ENCODE measurements at regions not wholly inside any gene's neighbourhood (a gene's known extent, or its start where the extent isn't known, plus 50 kb on each side); places are given as distances from the start of the nearest gene placed in this dataset.

DNA sequence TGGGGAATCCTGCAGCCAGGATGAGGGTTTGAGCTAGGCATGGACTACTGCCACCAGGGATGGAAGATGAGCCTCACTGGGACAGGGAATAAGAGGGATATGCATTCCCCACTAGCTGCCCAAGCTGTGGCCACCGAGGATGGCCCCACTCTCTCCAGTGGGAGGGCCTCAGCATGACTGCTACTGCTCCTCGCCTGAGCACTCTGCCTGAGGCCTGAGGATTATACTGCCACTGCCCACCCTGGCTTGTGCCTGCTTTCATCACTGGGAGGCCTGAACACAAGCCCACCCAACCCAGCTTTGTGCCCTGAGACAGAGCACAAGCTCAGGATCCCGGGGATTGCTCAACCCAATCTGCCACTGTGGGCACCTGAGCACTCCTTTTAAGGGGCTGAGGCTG is 425.6 kb downstream of the RASEF start:
- no peak for DNase-seq (ENCODE audit: low spot score)

DNA sequence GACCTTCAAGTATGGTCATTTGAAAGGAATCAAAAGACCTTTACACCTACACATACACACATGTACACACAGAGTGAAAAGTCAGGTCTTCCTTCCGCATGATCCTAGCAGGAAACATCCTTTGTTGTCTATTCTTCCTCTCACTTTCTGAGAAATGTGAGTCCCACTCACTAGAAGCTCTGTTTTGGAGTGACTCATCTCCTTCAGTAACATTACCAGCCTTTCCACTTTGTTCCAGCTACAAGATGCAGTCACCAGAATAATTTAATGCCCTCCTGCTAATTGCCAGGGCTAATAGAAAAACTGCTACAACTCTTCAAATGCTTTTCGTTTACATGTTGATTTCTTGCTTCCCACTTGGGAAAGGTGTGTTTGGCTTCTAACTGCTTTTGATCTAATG is 417.3 kb downstream of the RASEF start:
- no peak for DNase-seq (ENCODE audit: low spot score)

DNA sequence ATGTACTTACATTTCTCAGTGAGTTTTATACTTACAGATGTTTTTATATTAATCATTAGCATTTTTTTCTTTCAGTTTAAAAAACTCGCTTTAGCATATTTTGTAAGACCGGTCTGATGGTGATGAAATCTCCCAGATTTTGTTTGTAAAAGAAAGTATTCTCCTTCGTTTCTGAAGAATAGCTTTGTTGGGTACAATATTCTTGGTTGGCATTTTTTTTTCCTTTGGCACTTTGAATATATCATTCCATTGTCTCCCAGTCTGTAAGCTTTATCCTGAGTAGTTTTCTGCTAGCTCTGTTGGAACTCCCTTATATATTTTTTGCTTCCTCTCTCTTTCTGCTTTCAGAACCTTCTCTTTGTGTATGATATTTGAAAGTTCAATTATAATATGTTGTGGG is 412.6 kb downstream of the RASEF start:
- no peak for DNase-seq (ENCODE audit: low spot score)

DNA sequence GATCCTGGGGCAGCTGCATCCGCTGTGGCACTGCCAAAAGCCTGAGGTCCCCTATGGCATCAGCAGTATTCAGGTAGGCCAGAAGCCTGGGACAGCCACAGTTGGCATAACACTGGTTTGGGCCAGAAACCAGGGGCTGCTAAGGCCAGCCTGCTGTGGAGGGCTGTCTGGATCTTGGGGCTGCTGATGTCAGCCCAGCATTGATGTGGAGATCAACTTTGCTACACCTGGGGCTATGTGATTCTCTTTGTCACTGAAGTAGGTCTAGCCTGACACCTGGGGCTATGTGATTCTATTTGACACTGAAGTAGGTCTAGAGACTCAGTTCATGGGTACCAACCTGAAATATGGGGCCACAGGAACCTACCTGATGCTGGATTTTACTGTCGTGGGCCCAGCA is 411.5 kb downstream of the RASEF start:
- DNase-seq (ENCODE audit: low spot score), result no peak

DNA sequence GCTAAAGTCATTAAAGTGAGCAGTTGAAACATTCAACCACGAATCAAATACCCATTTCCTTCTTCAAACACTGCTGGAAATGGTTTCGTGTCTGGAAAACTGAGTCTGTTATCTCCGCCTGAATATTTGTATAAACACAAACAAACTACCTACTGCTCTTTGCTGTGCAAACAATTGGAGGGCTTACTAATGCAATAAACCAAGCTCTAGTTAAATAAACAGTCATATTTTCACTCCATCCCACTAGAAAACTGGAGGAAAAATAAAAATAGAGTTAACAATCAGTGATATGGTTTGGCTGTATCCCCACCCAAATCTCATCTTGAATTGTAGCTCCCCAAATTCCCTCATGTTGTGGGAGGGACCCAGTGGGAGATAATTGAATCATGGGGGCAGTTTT is 397.6 kb downstream of the RASEF start:
- no peak for DNase-seq (ENCODE audit: low spot score)

DNA sequence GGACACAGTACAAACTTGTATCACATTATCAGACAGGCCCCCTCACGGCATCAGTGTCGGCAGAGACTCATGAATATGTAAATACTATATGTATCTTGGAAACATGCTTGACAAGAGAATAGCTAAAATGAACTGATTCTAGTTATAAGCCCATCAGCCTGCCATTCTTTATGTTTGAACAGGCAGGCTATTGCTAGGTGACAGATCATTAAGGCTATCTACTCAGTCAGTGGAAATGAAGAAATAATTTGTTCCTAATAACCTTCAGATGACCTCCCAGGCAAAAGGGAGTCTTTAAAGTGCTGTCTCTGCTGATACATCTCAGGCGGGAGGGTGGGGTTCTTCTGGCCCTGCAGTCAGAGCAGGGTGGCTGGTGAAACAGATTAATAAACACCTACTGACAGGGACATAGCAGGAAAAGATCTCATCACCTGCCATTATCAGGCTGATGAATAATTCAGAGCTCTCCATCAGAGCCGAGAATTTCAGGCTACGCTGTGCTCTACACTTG is 394.2 kb downstream of the RASEF start:
- no peak for DNase-seq (ENCODE audit: low spot score)

DNA sequence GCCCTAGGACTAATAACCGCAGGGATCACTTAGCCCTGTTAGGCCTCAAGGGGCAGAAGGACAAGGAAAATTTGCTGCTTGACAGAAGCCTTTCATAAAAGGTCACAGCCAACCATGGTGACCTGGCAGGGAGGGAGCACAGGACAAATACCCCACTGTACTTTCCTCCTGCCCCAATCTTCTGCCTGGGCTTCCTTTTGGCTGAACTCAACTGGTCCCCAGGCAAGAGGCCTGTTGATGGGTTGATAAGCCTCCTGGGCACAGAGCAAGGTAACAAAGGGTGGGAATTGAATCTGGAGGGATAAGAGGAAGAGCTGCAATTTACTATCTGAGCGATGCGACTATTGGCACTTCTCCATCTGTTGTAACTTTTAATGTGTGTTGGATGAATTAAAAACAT is 392.9 kb downstream of the RASEF start:
- no peak for DNase-seq (ENCODE audit: low spot score)

DNA sequence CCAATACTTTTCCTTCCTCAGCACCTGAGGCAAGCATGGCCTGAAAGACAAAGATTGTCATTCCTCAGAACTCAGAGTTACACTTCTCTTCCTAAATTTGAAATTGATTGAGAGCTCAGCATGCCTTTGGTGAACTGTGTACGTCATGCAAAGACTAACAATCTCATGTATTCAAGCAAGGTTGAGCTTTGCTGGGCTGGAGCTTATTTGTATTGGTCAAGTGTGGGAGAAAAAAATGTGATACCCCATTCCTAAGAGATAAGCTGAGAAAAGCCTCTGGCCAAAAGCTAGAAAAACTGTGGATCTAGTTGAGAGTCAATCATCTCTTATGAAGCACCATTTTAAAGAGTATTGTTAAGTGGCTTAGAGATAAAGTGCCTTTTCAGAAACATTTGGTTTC is 392.2 kb downstream of the RASEF start:
- no peak for DNase-seq (ENCODE audit: low spot score)

DNA sequence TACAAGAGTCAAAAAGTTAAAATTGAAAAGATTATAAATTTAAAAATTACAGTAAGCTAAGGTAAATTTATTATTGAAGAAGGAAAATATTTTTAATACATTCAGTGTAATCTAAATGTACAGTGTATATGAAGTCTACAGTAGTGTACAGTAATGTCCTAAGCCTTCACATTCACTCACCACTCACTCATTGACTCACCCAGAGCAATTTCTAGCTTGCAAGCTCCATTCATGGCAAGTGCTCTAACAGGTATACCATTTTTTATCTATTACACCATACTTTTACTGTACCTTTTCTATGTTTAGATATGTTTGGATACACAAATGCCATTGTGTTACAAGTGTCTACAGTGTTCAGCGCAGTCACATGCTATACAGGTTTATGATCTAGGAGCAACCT is 389.7 kb downstream of the RASEF start:
- DNase-seq (ENCODE audit: low spot score), result no peak

DNA sequence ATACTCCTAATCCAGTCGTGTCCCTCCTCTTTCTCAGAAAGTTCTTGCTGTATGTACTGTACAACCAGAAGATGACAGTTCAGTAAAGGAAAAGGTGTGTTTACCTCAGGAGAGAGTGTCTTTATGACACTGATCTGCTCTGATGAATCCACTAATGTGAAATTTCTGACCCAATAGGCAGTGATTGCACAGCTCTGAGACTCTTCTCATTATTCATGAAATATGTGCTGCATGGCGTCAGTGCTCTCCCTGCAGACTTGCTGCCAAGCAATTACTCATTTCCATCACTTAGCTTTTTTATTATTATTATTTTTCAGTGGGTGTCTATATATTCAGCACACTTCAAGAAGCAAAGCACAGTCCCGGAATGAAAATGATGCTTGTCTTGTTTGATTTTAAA is 389.0 kb downstream of the RASEF start:
- DNase-seq (ENCODE audit: low spot score), result no peak

DNA sequence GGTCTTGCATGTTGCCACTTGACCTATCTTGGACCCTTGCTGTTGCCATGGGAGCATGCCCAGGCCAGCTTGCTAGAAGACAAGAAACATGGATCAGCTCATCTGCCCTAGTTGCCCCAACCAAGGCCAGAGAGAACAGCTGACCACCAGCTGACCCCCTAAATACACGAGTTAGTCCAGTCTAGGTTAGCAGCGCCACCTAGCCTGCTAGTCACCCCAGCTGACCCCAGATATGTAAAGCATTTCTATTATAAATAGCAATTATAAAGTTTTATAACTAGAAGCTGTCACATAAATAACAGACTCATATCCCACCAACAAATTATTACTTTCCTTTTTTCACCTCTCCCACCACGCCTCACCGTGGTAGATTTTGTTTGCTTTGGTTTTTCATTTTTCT is 387.8 kb downstream of the RASEF start:
- DNase-seq (ENCODE audit: low spot score), result no peak

DNA sequence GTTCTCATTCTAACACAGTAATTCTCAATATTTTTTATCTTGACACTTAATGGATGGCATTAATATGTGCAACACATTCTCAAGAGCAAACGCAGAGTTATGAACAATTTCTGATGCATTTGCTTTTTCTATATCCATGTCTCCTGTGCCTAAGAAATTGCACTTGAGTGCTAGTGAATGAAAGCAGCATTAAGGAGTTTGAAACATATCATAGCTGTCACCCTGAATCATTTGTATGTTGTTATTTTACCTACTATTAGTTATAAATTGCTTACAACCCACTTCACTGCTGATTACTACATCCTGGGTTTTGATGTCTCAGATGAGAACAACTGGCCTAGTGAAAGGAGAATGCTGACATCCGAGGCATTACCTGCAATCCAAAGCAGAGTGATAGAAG is 387.3 kb downstream of the RASEF start:
- no peak for DNase-seq (ENCODE audit: low spot score)

DNA sequence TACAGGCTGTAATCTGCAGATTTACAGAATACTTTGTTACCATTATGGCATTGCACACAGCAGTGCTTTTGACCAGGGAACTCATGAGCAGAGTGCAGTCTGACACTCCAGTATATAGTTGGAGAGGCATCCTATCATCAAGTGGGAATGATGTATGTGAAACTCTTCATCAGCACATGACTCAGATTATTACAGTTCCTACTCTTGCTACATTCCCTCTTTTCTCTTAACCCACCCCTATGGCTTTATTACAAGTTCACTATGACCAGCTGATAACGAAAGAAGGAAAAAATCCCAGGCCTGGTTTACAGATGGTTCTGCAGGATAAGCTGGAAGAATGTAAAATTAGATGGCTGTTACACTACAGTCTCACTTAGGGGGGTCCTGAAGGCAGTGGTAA is 385.9 kb downstream of the RASEF start:
- DNase-seq (ENCODE audit: low spot score), result no peak

DNA sequence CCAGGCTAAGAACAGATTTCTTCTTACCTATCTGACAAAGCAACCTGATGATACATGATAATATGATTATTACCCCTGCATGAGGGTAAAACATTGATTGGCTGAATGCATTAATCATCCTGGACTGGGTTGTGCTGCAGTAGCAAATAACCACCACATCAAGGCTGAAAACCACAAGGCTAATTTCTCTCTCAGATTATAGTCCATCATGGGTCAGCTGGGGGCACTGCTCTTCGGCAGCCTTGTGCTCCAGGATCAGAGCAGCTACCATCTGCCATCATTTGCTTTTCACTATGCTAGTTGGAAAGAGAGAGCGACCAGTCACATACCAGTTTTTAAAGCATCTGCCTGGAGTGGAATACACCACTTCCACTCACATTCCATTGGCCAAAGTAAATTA is 383.5 kb downstream of the RASEF start:
- no peak for DNase-seq (ENCODE audit: low spot score)

DNA sequence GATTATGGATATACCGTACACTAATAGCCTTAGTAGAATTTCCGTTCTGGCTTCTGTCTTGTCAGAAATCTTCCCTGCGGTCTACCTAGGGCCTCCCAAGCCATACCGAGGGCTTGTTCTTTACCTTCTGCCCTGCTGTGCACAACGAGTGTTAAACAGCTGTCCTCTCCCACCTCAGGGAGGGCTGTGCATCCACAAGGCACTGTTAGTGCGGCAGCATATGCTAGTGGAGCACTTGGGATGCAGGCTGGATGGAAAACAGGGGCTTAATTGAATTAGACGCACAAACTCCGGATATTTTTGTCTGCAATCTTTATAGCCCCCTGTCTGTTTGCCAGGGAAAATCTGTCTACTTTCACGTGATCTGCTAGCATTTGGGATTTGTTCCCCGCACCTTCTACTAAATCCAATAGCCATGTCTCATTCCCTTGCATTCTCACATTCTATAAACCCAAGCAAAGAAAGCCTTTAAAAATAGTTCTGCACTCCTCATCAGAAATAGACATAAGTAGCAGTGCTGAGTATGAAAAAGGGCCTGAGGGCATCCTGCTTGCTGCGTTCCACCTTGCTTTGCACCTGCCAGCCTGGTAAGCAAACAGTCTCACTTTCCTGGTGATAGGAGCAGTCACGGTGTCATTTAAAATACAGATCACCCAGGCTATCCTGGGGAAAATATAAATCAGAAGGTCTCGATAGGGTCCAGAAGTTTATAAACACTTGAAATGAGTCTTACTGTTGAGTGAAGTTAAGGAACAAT is 382.6 kb downstream of the RASEF start:
- no peak for DNase-seq (ENCODE audit: low spot score)

DNA sequence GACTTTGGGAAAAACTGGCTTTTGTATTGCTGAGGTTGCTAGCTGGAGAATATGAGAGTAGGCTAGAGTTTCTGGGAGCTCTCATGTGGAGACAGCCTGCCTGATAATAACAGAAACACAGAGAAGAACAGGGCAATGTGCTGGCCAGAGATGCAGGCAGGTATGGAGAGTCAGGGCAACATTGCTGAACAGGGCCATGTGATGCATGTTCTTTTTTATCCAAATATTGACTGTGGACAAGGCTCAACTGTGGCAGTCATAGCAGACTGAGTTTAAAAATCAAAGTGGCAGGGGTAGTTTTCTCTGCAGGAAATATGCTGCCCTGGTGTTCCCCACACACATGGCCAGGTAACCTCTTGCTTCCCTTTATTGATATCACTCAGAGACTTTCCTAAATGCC is 381.1 kb downstream of the RASEF start:
- DNase-seq (ENCODE audit: low spot score), result no peak

DNA sequence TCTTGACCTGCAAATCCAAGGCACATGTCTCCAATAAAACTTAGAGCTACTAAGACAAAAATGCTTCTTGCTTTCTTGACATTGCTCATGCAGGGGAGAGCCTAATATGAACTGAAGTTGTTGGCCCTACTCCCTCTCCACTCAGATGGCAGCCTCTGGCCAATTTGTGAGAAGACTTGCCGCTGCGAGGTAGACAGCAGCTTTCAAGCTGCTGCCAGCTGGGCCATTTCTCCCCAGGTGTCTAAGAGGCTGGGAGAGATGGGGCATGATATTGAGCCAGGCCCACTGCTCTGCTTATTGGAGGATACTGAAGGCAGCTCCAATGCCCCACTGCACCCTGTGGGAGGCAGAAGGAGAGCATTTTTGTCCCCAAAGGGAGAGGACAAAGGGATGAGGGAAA is 380.5 kb downstream of the RASEF start:
- no peak for DNase-seq (ENCODE audit: low spot score)

DNA sequence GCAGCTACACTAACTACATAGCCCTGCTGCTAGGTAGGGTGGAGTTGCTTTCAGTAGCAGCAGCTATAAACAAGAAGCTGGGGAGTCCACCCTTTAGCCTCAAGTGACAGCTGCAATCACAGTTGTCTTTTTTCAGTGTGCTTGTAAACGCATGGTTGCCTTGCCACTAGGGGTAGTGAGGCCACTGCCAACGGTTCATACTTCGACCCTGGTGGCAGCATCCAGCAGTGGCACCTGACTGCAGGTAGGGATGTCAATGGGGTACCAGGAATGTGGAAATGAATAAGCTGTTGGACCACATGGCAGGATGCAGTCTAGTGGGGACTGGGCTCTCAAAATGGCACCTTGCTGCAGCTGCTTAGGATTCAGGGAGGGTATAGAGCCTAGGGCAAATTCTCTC is 367.2 kb downstream of the RASEF start:
- DNase-seq (ENCODE audit: low spot score), result no peak

DNA sequence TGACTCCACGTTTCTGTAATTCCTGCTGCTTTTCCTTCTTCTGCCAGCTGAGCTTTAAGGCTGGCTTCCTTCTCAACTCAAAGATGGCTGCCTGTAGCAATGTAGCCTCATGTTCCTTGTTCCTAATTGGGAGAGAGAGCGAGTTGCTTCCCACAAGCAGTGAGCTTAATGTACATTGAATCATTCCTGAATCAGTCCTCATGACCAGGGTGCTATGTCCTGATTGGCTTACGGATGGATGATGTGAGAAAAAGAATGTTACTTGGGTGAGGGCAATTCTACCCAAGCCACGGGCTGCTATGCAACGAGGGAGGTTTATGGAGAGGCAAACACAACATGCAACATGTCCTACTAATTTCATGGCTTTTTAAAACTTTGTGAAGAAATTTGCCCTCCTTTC is 356.2 kb downstream of the RASEF start:
- DNase-seq (ENCODE audit: low spot score), result no peak

DNA sequence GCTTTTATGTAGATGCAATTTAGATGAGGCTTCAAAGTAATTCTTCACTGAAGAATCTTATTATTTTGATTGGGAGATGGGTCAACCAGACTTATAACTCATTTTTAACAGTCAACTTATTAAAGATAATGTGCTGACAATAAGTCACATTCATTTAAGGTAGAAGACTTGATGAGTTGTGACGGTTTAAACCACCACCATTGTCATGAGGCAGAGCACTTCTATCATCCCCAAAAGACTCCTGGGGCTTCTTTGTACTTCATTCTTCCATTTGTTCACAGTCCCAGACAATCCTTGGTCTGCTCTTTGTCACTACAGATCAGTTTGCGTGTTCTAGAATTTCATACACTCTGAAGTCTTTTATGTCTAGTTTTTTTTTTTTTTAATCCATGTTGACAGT is 346.1 kb downstream of the RASEF start:
- DNase-seq (ENCODE audit: low spot score), result no peak

DNA sequence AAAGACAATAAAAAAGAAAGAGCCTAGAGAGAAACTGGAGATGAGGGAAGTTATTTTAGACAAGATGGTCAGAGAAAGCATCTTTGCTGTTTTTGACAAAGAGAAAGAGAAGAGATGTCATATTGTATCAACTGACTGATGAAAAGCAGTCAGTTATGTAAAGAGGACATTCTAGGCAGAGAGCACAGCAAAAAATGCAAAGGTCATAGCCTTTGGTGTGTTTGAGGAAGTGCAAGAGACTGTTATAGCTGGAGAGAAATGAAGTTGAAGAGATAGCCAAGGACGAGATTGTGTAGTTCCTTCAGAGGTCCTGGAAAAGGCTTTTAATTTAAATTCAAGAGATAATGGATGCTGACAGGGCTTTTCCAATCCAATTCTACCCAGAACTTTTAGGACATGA is 342.4 kb downstream of the RASEF start:
- DNase-seq (ENCODE audit: low spot score), result no peak

DNA sequence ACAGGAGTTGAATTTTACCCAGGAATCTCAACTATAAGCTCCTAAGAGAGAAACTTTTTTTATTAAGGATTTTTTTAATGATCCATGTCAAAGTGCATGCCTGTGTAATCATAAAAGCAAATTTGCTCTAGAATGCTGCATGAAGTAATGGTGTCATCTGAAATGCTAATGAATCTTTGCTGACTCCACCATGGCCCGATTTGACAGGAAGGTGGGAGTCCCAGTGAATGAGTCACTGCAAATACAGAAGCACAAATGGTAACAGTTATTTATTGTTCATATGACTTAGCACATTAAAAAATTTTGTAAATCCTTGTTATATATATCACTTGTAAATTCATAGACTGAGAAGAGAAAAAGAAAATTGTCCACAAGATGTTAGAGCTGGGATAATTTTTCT is 341.3 kb downstream of the RASEF start:
- DNase-seq (ENCODE audit: low spot score), result peak; percentile 45

DNA sequence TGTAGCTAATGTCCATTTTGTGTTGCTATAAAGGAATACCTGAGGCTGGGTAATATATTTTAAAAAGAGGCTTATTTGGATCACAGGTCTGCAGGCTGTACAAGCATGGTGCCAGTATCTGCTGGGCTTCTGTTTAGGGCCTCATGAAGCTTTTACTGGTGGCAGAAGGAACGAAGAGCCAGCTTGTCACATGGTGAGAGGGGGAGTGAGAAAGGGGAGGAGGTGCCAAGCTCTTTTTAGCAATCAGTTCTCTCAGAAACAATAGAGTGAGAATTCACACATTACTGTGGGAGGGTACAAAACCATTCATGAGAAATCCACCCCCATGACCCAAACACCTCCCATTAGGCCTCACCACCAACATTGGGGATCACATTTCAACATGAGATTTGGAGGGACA is 340.9 kb downstream of the RASEF start:
- peak; percentile 65 for DNase-seq (ENCODE audit: low spot score)

DNA sequence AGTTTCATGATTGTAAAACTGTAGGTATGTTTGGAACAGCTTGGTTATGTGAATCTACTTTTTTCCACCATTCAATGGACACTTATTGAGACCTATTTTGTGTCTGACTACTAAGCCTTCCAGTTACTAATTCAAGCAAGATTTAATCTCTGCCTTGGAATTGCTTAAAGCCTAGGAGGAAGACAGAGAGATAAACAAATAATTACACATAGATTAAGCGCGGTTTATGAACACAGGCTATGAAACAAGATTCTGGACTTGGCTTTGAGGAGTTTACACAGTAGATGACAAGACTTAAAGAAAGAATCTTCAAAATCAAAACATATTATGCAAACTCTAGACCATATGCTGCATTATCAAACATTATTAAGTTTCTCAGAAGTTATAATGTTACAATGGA is 340.4 kb downstream of the RASEF start:
- no peak for DNase-seq (ENCODE audit: low spot score)
